GM12875 (cell line): ENCODE measurements at regions not wholly inside any gene's neighbourhood (a gene's known extent, or its start where the extent isn't known, plus 50 kb on each side); places are given as distances from the start of the nearest gene placed in this dataset.

Experiments
- H3K4me3 ChIP-seq: one replicate; pipeline ENCODE4 v1.5.1; 2011; ENCODE audit warnings: low read depth, low read length, control low read depth
- CTCF ChIP-seq: IDR thresholded peaks from 2 replicates; pipeline ENCODE4 v1.5.1; 2011; ENCODE audit warnings: low read depth, mild to moderate bottlenecking, control low read depth, inconsistent platforms, low read length, moderate library complexity, borderline replicate concordance; ENCODE audit not compliant: insufficient read depth

- no peak for TF ChIP-seq CTCF
- no peak overlapping the region for H3K4me3 ChIP-seq
These were observed 231.7 kb upstream of the CNTNAP2 start for GRCh38 chr7:145884716-145885514.

GRCh38 chr7:145876376-145876775 lies 240.2 kb upstream of the CNTNAP2 start:
- H3K4me3 ChIP-seq, result no peak overlapping the region
- no peak for TF ChIP-seq CTCF

- H3K4me3 ChIP-seq, result no peak overlapping the region
- no peak for TF ChIP-seq CTCF
These were observed 241.3 kb upstream of the CNTNAP2 start for GRCh38 chr7:145875267-145875666.

- no peak overlapping the region for H3K4me3 ChIP-seq
- TF ChIP-seq CTCF, result no peak
These were observed 247.7 kb upstream of the CNTNAP2 start for GRCh38 chr7:145868935-145869334.

- TF ChIP-seq CTCF, result no peak
- no peak overlapping the region for H3K4me3 ChIP-seq
These were observed 254.4 kb upstream of the CNTNAP2 start for GRCh38 chr7:145862212-145862611.

GRCh38 chr7:145860809-145861208 lies 255.8 kb upstream of the CNTNAP2 start:
- TF ChIP-seq CTCF, result no peak
- H3K4me3 ChIP-seq, result no peak overlapping the region

- no peak for TF ChIP-seq CTCF
- H3K4me3 ChIP-seq, result no peak overlapping the region
These were observed 266.0 kb upstream of the CNTNAP2 start for GRCh38 chr7:145850636-145851035.
